Globus pallidus (tissue), 1 donor: ENCODE measurements at regions not wholly inside any gene's neighbourhood (a gene's known extent, or its start where the extent isn't known, plus 50 kb on each side); places are given as distances from the start of the nearest gene placed in this dataset.
"Not testable (repeated sequence)": the region's sequence is repeated elsewhere in the genome, so short reads cannot be mapped to it uniquely, and the experiment has no call there.

ENCODE experiments used
- DNase-seq: peaks from one replicate; pipeline ENCODE4 v3.0.0-alpha.2; 2015; ENCODE audit warnings: low spot score

- DNase-seq, result no peak
Observed at GRCh38 chr2:147197754-147198483, 646.9 kb upstream of the ACVR2A start.

GRCh38 chr2:147182260-147182659 is 662.6 kb upstream of the ACVR2A start:
- DNase-seq, result no peak

GRCh38 chr2:147181351-147182029 is 663.3 kb upstream of the ACVR2A start:
- DNase-seq, result no peak

DNA sequence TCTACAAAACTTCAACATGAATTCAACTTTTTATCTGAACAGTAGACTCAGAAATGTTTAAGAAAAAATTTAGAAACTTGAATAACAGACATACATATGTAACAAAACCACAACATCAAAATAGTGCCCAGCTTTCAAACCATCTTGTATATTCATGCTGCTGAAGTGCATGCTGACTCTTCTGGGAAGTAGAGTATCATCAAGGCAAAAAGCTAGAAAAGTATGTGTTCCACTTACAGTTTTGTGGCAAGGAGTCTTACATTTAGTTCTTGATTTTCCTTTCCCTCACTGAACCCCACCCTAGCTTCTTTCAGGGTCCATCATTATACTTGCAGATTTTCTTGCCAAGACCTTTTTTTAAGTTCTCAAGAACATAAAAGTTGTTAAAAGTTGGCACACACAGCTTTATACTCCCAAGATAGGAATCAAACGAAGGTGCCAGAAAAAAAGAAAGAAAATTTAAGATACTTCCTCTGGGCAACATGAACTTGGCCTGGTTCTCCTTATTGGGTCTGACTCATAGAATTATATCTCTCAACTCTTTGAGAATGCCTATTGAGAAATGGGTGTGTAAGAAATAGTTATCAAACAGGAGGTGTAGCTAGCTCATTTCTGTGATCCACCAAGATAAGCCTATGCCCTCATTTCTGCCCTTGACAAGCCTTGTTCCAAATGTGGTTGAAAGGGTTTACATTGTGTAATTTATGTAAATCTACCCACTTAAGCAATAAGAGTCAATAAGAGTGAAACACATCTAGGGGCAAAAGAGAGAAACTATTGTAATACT is 667.6 kb upstream of the ACVR2A start:
- no peak for DNase-seq

DNA sequence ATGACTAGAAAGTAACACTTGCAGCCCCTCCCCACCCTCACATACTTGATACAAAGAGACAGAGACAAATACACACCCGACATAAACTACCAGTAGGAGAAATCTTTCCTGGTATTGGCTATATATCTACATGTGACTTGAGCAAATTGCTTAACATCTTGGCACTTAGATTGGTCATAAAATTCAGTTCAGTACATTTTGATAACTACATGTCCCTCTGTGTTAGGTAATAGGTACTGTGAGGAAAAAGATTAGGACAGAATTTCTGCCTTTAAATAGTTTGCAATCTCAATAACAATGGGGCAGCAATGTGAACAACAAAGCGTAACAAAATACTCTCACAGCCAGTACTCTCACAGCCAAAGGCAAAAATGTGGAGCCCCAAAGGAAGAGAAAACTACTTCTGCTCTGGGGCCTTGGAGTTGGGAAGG is 670.0 kb upstream of the ACVR2A start:
- DNase-seq, result no peak

- DNase-seq, result no peak
Observed at GRCh38 chr2:147173798-147174197, 671.0 kb upstream of the ACVR2A start.

GRCh38 chr2:147173189-147173581 is 671.6 kb upstream of the ACVR2A start:
- DNase-seq, result no peak

- peak; percentile 48 for DNase-seq
Observed at GRCh38 chr2:147172493-147173188, 672.2 kb upstream of the ACVR2A start.

DNA sequence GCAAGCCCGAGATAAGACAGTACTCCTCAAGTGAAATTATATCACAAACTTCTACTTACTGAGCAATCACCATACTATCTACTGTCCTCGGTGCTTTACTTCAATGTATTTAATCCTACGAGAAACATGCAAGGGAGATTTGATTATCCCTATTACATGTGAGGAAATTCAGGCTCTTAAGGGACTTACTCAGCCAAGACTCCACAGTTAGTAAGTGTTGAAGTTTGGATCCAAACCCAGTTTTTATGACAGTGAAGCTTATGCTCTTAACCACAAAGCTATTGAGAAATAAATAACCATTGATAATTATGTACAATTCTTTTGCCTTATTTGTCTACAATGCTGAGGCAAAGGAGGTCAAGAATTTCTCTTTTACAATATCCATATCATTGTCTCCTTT is 672.9 kb upstream of the ACVR2A start:
- DNase-seq, result no peak

DNA sequence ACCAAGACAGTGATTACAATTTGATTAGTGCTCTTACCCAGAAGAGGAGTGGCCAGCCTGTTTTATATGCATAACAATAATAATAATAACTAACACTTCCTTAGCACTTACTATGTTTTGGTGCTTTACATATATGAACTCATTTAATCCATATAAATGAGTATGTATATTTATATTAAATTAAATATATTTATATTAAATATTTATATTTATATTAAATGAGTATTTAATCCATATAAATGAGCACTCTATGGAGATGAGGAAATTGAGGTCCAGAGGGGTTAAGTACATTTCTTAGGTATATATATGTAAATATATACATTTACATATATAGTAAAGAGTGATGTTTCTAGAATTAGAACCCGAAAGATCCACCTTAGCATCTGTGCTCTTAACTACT is 673.9 kb upstream of the ACVR2A start:
- no peak for DNase-seq

DNA sequence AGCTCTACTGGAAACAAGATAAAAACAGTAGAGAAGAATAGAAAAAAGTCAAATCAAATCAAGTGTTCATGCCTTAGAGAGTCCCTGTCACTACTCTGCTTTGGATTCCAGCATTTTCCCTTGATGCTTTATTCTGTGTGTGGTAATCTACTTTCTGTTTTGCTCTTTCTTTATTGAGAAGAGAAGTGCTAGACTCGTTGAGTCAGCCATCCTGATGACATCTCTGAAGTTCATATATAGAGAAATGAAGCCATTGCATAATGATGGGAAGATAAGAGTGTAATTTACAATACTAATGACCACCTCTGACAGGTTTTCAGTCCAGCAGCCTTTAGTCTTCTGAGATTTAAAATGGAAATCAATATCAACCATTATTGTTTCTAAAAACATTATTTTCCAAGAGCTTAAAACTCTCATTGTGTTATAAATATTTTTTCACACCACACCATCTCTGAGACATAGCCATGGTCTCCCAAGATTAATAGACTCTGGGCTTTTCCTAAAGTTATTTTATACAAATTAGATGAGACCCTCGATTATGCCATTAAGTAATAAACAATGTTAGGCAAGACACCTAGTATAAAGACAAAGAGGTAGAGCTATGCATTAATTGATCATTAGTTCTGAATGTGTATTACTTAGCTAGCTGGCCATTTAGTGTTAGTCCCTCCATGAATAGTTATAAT is 679.0 kb upstream of the ACVR2A start:
- no peak for DNase-seq

GRCh38 chr2:147164563-147164962 is 680.3 kb upstream of the ACVR2A start:
- no peak for DNase-seq

- no peak for DNase-seq
Observed at GRCh38 chr2:147161746-147162145, 683.1 kb upstream of the ACVR2A start.

- DNase-seq, result no peak
Observed at GRCh38 chr2:147156970-147157369, 687.9 kb upstream of the ACVR2A start.

- DNase-seq, result no peak
Observed at GRCh38 chr2:147150241-147150635, 694.6 kb upstream of the ACVR2A start.

- no peak for DNase-seq
Observed at GRCh38 chr2:147149575-147150240, 695.1 kb upstream of the ACVR2A start.

DNA sequence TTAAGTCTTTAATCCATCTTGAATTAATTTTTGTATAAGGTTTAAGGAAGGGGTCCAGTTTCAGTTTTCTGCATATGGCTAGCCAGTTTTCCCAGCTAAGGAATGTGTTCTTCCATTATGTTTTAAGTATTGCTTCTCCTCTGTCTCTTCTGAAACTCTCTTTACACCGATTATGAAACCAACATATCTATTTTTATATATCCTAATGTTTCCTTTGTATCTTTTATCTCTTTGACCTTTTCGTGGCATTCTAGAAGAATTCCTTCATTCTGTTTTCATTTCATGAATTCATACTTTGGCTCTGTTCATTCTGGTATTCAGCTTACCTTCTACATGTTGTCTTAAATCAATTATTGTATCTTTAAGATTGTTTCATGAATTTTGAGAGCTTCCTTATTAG is 697.0 kb upstream of the ACVR2A start:
- DNase-seq, result no peak

DNA sequence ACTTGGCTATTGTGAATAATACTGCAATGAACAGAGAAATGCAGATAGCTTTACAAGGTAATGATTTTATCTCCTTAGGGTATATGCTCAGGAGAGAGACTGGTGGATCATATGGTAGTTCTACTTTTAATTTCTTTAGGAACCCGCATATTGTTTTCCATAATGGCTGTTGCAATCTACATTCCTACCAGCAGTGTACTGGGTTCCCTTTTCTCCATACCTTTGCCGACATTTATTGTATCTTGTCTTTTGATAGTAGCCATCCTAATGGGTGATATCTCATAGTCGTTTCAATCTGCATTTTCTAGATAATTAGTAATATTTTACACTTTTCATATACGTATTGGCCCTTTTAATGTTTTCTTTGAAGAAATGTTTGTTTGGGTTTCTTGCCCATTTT is 702.9 kb upstream of the ACVR2A start:
- DNase-seq, result no peak

GRCh38 chr2:147139732-147140131 is 705.1 kb upstream of the ACVR2A start:
- not testable (repeated sequence) for DNase-seq

DNA sequence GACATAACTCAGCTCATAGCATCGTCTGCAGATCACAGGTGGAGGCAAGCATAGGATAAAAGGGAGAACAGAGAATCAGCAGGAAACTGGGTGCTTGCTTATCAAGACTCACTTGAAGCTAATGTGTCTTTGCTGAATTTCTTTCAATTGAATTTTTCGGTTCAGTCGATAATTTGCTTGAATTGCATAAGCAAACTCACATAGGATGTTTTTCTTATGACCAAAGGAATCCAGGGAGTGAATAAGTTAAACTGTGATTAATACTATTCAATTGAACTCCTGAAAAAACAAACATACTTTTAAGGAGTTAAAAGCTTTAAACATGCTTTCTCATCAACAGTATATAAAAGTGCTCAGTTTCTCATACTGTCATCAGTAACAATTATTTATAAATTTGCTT is 707.1 kb upstream of the ACVR2A start:
- DNase-seq, result no peak

DNA sequence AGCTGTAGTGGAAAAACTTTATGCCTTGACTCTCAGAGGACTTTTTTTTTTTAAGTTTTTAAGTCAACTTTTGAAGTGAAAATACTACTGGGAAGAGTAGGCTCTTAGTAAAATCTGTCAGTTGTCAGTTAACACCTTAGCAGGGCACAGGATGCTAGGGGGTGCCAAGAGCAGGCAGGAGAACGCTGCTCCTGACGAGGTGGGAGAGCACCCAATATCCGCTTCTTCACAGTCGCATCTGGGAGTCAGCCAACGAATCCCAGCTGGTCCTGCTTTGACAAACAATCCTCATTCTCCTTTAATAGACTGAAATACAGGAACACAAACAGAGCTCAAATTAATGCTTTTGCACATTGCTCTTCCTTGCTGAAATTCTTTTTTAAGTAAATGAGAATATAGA is 709.5 kb upstream of the ACVR2A start:
- no peak for DNase-seq
